ENCODE measurements at regions not wholly inside any gene's neighbourhood (a gene's known extent, or its start where the extent isn't known, plus 50 kb on each side); places are given as distances from the start of the nearest gene placed in this dataset.

- no peak for TF ChIP-seq CHD7 (IDR thresholded peaks at IDR 0.05; ENCODE audit: insufficient replicate concordance, low read length)
- no peak for TF ChIP-seq HDAC6 (IDR thresholded peaks at IDR 0.05; ENCODE audit: low read depth, low read length)
- no peak for TF ChIP-seq SP4 (IDR thresholded peaks at IDR 0.05; ENCODE audit: low read length)
- no peak for TF ChIP-seq CHD1 (IDR thresholded peaks at IDR 0.05; ENCODE audit: low read depth, low read length)
- TF ChIP-seq RBBP5 (IDR thresholded peaks at IDR 0.05; ENCODE audit: borderline replicate concordance, low read depth, low read length), result no peak
- TF ChIP-seq HDAC2 (IDR thresholded peaks at IDR 0.05; ENCODE audit: borderline replicate concordance in 1 of 2, low read depth in 2 of 2, low read length in 2 of 2), result no peak
- no peak for TF ChIP-seq GTF2F1 (IDR thresholded peaks at IDR 0.05; ENCODE audit: borderline replicate concordance, low read depth, low read length)
Measured at GRCh38 chr2:47645246-47645645, 74.5 kb upstream of the KCNK12 start (continued).

Data from H1 (cell line).